Activated naive CD4-positive, alpha-beta T cell treated with anti-CD3 and anti-CD28 coated beads, Interleukin-2, amount 50 U/mL, for 72 hours (primary cell): ENCODE measurements at regions not wholly inside any gene's neighbourhood (a gene's known extent, or its start where the extent isn't known, plus 50 kb on each side); places are given as distances from the start of the nearest gene placed in this dataset.

Experiments
- ATAC-seq, 2 donors: fragments of 150-1000 bp; cut with Tn5 transposase; 2 replicates each; pipeline ENCODE4 v1.10.0; 2021; ENCODE audit warnings: mild to moderate bottlenecking in 2 of 2, moderate library complexity in 2 of 2
- DNase-seq, 2 donors: peaks; one replicate each; pipeline ENCODE4 v3.0.0; 2021 to 2022; ENCODE audit warnings: low spot score in 2 of 2
- H3K27ac Mint-ChIP-seq, 2 donors: one replicate each; pipeline ENCODE4 v1.8.0; 2022; ENCODE audit warnings: mild to moderate bottlenecking in 2 of 2, mixed read lengths in 2 of 2
- H3K36me3 Mint-ChIP-seq, 2 donors: one replicate each; pipeline ENCODE4 v1.8.0; 2022; ENCODE audit warnings: mixed read lengths in 2 of 2
- H3K9me3 Mint-ChIP-seq, 2 donors: one replicate each; pipeline ENCODE4 v1.8.0; 2022; ENCODE audit warnings: mixed read lengths in 2 of 2

- no peak overlapping the region for H3K27ac Mint-ChIP-seq
- H3K9me3 Mint-ChIP-seq = peaks cover 0 to 5% of the 10 kb centered on the region in 2 donors
- ATAC-seq (no peak), DNase-seq (no peak)
- no peaks in the 10 kb centered on the region for H3K36me3 Mint-ChIP-seq
Measured at GRCh38 chr4:163930086-163930485, 435.6 kb downstream of the TMA16 start.

GRCh38 chr4:163932504-163932903, 438.0 kb downstream of the TMA16 start:
- Mint-ChIP-seq H3K27ac (no peak overlapping the region), H3K36me3 (no peaks in the 10 kb centered on the region), H3K9me3 (peaks cover 0 to 5% of the 10 kb centered on the region in 2 donors)
- ATAC-seq (no peak), DNase-seq (no peak)

- H3K36me3 Mint-ChIP-seq = peaks cover 0 to 4% of the 10 kb centered on the region in 2 donors
- DNase-seq (no peak), ATAC-seq (no peak)
- peaks cover 6 to 11% of the 10 kb centered on the region in 2 donors for H3K9me3 Mint-ChIP-seq
- no peak overlapping the region for H3K27ac Mint-ChIP-seq
Measured at GRCh38 chr4:163939597-163939996, 445.1 kb downstream of the TMA16 start.

- no peak overlapping the region for H3K27ac Mint-ChIP-seq
- H3K9me3 Mint-ChIP-seq = peaks cover 6 to 8% of the 10 kb centered on the region in 2 donors
- ATAC-seq (no peak), DNase-seq (no peak)
- peaks cover 0 to 4% of the 10 kb centered on the region in 2 donors for H3K36me3 Mint-ChIP-seq
Measured at GRCh38 chr4:163941221-163941905, 446.9 kb downstream of the TMA16 start.

GRCh38 chr4:163948920-163949455, 454.5 kb downstream of the TMA16 start:
- Mint-ChIP-seq H3K36me3 (no peaks in the 10 kb centered on the region), H3K9me3 (peaks cover 0 to 5% of the 10 kb centered on the region in 2 donors), H3K27ac (no peak overlapping the region)
- DNase-seq (no peak), ATAC-seq (no peak)

GRCh38 chr4:163949976-163950601, 455.6 kb downstream of the TMA16 start:
- Mint-ChIP-seq H3K36me3 (no peaks in the 10 kb centered on the region), H3K27ac (no peak overlapping the region), H3K9me3 (peaks cover 0 to 5% of the 10 kb centered on the region in 2 donors)
- DNase-seq = no peak
- no peak for ATAC-seq

- H3K36me3 Mint-ChIP-seq = no peaks in the 10 kb centered on the region
- ATAC-seq (no peak), DNase-seq (no peak)
- peaks cover 0 to 4% of the 10 kb centered on the region in 2 donors for H3K9me3 Mint-ChIP-seq
- no peak overlapping the region for H3K27ac Mint-ChIP-seq
Measured at GRCh38 chr4:163955288-163955687, 460.8 kb downstream of the TMA16 start.

GRCh38 chr4:163958751-163959150, 464.3 kb downstream of the TMA16 start:
- Mint-ChIP-seq H3K27ac (no peak overlapping the region), H3K36me3 (no peaks in the 10 kb centered on the region), H3K9me3 (peaks cover 0 to 4% of the 10 kb centered on the region in 2 donors)
- ATAC-seq = no peak
- DNase-seq = no peak

GRCh38 chr4:163959932-163960331, 465.4 kb downstream of the TMA16 start:
- no peak for ATAC-seq

GRCh38 chr4:163966612-163967011, 472.1 kb downstream of the TMA16 start:
- no peak for DNase-seq
- no peak for ATAC-seq
- Mint-ChIP-seq H3K27ac (no peak overlapping the region), H3K9me3 (no peaks in the 10 kb centered on the region), H3K36me3 (no peaks in the 10 kb centered on the region)

More at GRCh38 chr4:163959932-163960331, 465.4 kb downstream of the TMA16 start:
- peaks cover 0 to 4% of the 10 kb centered on the region in 2 donors for H3K9me3 Mint-ChIP-seq
- DNase-seq = no peak
- no peaks in the 10 kb centered on the region for H3K36me3 Mint-ChIP-seq
- H3K27ac Mint-ChIP-seq = no peak overlapping the region

GRCh38 chr4:163967263-163967662, 472.8 kb downstream of the TMA16 start:
- H3K36me3 Mint-ChIP-seq = no peaks in the 10 kb centered on the region
- no peaks in the 10 kb centered on the region for H3K9me3 Mint-ChIP-seq
- ATAC-seq = no peak
- no peak overlapping the region for H3K27ac Mint-ChIP-seq
- DNase-seq = no peak

GRCh38 chr4:163967710-163968109, 473.2 kb downstream of the TMA16 start:
- Mint-ChIP-seq H3K9me3 (no peaks in the 10 kb centered on the region), H3K27ac (no peak overlapping the region), H3K36me3 (no peaks in the 10 kb centered on the region)
- ATAC-seq (no peak), DNase-seq (no peak)

- Mint-ChIP-seq H3K27ac (no peak overlapping the region), H3K9me3 (no peaks in the 10 kb centered on the region), H3K36me3 (no peaks in the 10 kb centered on the region)
- ATAC-seq (no peak), DNase-seq (no peak)
Measured at GRCh38 chr4:163969291-163969690, 474.8 kb downstream of the TMA16 start.

GRCh38 chr4:163976588-163976987, 482.1 kb downstream of the TMA16 start:
- Mint-ChIP-seq H3K36me3 (no peaks in the 10 kb centered on the region), H3K27ac (no peak overlapping the region), H3K9me3 (no peaks in the 10 kb centered on the region)
- DNase-seq (no peak), ATAC-seq (no peak)

- DNase-seq (no peak), ATAC-seq (no peak)
- no peaks in the 10 kb centered on the region for H3K36me3 Mint-ChIP-seq
- H3K27ac Mint-ChIP-seq = no peak overlapping the region
- H3K9me3 Mint-ChIP-seq = no peaks in the 10 kb centered on the region
Measured at GRCh38 chr4:163988391-163988790, 493.9 kb downstream of the TMA16 start.

GRCh38 chr4:163988865-163989264, 494.4 kb downstream of the TMA16 start:
- no peak for ATAC-seq
- Mint-ChIP-seq H3K27ac (no peak overlapping the region), H3K36me3 (no peaks in the 10 kb centered on the region), H3K9me3 (no peaks in the 10 kb centered on the region)
- DNase-seq = no peak

GRCh38 chr4:163991298-163991865, 496.9 kb downstream of the TMA16 start:
- Mint-ChIP-seq H3K9me3 (no peaks in the 10 kb centered on the region), H3K27ac (no peak overlapping the region), H3K36me3 (no peaks in the 10 kb centered on the region)
- ATAC-seq (no peak), DNase-seq (no peak)
